SK-N-SH (cell line): ENCODE measurements at regions not wholly inside any gene's neighbourhood (a gene's known extent, or its start where the extent isn't known, plus 50 kb on each side); places are given as distances from the start of the nearest gene placed in this dataset.
"Not testable (repeated sequence)": the region's sequence is repeated elsewhere in the genome, so short reads cannot be mapped to it uniquely, and the experiment has no call there.

ENCODE experiments used
- CTCF ChIA-PET: fragments of 300-600, 350-600 bp; formaldehyde crosslinking; extraction: SDS; loops from one replicate; lab custom pipeline; 2021; lab: Yijun Ruan, JAX
- POLR2A ChIA-PET: fragments of 350-600 bp; sonication (Branson Sonifier 250); formaldehyde crosslinking; extraction: SDS; loops from one replicate; lab custom pipeline; 2020; ENCODE audit warnings: antibody characterized with exemption, inconsistent platforms; lab: Yijun Ruan, JAX
- DNase-seq: peaks from one replicate; pipeline ENCODE4 v3.0.0; 2012
- H2AFZ ChIP-seq: fragments of 200-600 bp; sonication (generic); 2 replicates; pipeline ENCODE4 v1.8.1; 2016; ENCODE audit warnings: antibody characterized with exemption, mild to moderate bottlenecking, low read depth
- H3F3A ChIP-seq: fragments of 200-600 bp; sonication (generic); replicated peaks from 2 replicates; pipeline ENCODE3; 2016; ENCODE audit warnings: antibody characterized with exemption, mild to moderate bottlenecking; ENCODE audit not compliant: insufficient read depth
- H3K27ac ChIP-seq, 2 experiments: fragments of 200-500 bp in 1 of 2; fragments of 200-600 bp in 1 of 2; sonication (Bioruptor generic) in 1 of 2; sonication (generic), shearing (Covaris generic) in 1 of 2; 2 replicates each; pipeline versions ENCODE4 v1.5.1 to v1.6.1; 2014 to 2016; ENCODE audit warnings: low read depth in 2 of 2, inconsistent platforms in 1 of 2, low read length in 1 of 2, mild to moderate bottlenecking in 1 of 2, mixed read lengths in 1 of 2
- H3K27me3 ChIP-seq: fragments of 200-600 bp; sonication (generic), shearing (Covaris generic); 2 replicates; pipeline ENCODE4 v1.6.1; 2016; ENCODE audit warnings: mixed run types; ENCODE audit not compliant: insufficient read depth
- H3K36me3 ChIP-seq, 2 experiments: fragments of 200-500 bp in 1 of 2; fragments of 200-600 bp in 1 of 2; sonication (Bioruptor generic) in 1 of 2; sonication (generic) in 1 of 2; replicated peaks in 1 of 2; 2 replicates each; pipeline versions ENCODE3 to v1.5.1; 2014 to 2016; ENCODE audit warnings: low read length in 1 of 2, mild to moderate bottlenecking in 1 of 2; ENCODE audit not compliant: insufficient read depth in 2 of 2, control insufficient read depth in 1 of 2
- H3K4me1 ChIP-seq, 2 experiments: fragments of 200-500 bp in 1 of 2; fragments of 200-600 bp in 1 of 2; sonication (Bioruptor generic) in 1 of 2; sonication (generic), shearing (Covaris generic) in 1 of 2; 2 replicates each; pipeline versions ENCODE4 v1.5.1 to v1.6.1; 2014 to 2016; ENCODE audit warnings: low read depth in 1 of 2, low read length in 1 of 2, mixed run types in 1 of 2; ENCODE audit not compliant: insufficient read depth in 2 of 2, control insufficient read depth in 1 of 2
- H3K4me2 ChIP-seq: fragments of 200-600 bp; sonication (generic), shearing (Covaris generic); 2 replicates; pipeline ENCODE4 v1.6.1; 2017; ENCODE audit warnings: mixed run types
- H3K4me3 ChIP-seq, 2 experiments: fragments of 200-500 bp in 1 of 2; fragments of 200-600 bp in 1 of 2; sonication (Bioruptor generic) in 1 of 2; sonication (generic), shearing (Covaris generic) in 1 of 2; 2 replicates each; pipeline versions ENCODE4 v1.5.1 to v1.8.1; 2014 to 2016; ENCODE audit warnings: low read depth in 2 of 2, inconsistent platforms in 1 of 2, low read length in 1 of 2, mild to moderate bottlenecking in 1 of 2, mixed read lengths in 1 of 2, moderate library complexity in 1 of 2
- H3K79me2 ChIP-seq: fragments of 200-600 bp; sonication (generic); 2 replicates; pipeline ENCODE4 v1.8.1; 2017; ENCODE audit warnings: mild to moderate bottlenecking; ENCODE audit not compliant: insufficient read depth
- H3K9ac ChIP-seq: fragments of 200-600 bp; sonication (generic); 2 replicates; pipeline ENCODE4 v1.6.1; 2017; ENCODE audit warnings: mixed run types
- H3K9me2 ChIP-seq: fragments of 200-600 bp; sonication (generic); 2 replicates; pipeline ENCODE4 v1.6.1; 2017; ENCODE audit warnings: mixed run types
- H3K9me3 ChIP-seq: fragments of 200-600 bp; sonication (generic); 2 replicates; pipeline ENCODE4 v1.6.1; 2017; ENCODE audit warnings: mixed run types, mild to moderate bottlenecking, moderate library complexity
- H4K20me1 ChIP-seq: fragments of 200-600 bp; sonication (generic); 2 replicates; pipeline ENCODE4 v1.6.1; 2017; ENCODE audit warnings: mild to moderate bottlenecking, mixed run types; ENCODE audit not compliant: insufficient read depth
- CHD2 ChIP-seq: fragments of 150-350 bp; IDR thresholded peaks from 2 replicates; pipeline ENCODE4 v1.6.1; 2018; ENCODE audit warnings: low read length; ENCODE audit not compliant: partially characterized antibody
- ELF1 ChIP-seq: IDR thresholded peaks from 2 replicates; pipeline ENCODE4 v1.4.0; 2012
- EZH2phosphoT487 ChIP-seq: fragments of 200-600 bp; sonication (generic); IDR thresholded peaks from 2 replicates; pipeline ENCODE4 v1.6.1; 2017; ENCODE audit warnings: low read depth, mixed run types, mild to moderate bottlenecking, antibody characterized with exemption, moderate library complexity, borderline replicate concordance
- FOXJ3 ChIP-seq: sonication (generic); formaldehyde crosslinking; IDR thresholded peaks from 2 replicates; pipeline ENCODE4 v1.5.1; 2020; ENCODE audit warnings: mild to moderate bottlenecking, missing genetic modification reagents
- JUND ChIP-seq: IDR thresholded peaks from 2 replicates; pipeline ENCODE4 v1.4.0; 2012
- MAX ChIP-seq: IDR thresholded peaks from 2 replicates; pipeline ENCODE4 v1.4.0; 2012; ENCODE audit warnings: low read depth
- MEF2A ChIP-seq: IDR thresholded peaks from 2 replicates; pipeline ENCODE4 v1.4.0; 2012; ENCODE audit warnings: low read depth, borderline replicate concordance
- MXI1 ChIP-seq: IDR thresholded peaks from 2 replicates; pipeline ENCODE4 v1.6.1; 2012; ENCODE audit warnings: mild to moderate bottlenecking, low read depth, low read length, improper control_type of control experiment
- NFIC ChIP-seq: IDR thresholded peaks from 2 replicates; pipeline ENCODE4 v1.4.0; 2012; ENCODE audit warnings: borderline replicate concordance
- NRF1 ChIP-seq: IDR thresholded peaks from 2 replicates; pipeline ENCODE4 v1.6.1; 2012; ENCODE audit warnings: low read depth, mild to moderate bottlenecking, low read length
- RAD21 ChIP-seq: IDR thresholded peaks from 2 replicates; pipeline ENCODE4 v1.6.1; 2012; ENCODE audit warnings: mild to moderate bottlenecking, low read length
- RXRA ChIP-seq: IDR thresholded peaks from 2 replicates; pipeline ENCODE4 v1.4.0; 2012; ENCODE audit warnings: low read depth, mild to moderate bottlenecking, borderline replicate concordance
- SMC3 ChIP-seq: IDR thresholded peaks from 2 replicates; pipeline ENCODE4 v1.6.1; 2012; ENCODE audit warnings: low read depth, low read length, improper control_type of control experiment
- YY1 ChIP-seq: IDR thresholded peaks from 2 replicates; pipeline ENCODE4 v1.4.0; 2012; ENCODE audit warnings: low read depth, mild to moderate bottlenecking
- WGBS: methylation state at CpG from one replicate; pipeline ENCODE4 v1.1.6; 2017; ENCODE audit warnings: low lambda C conversion rate; 5-methylcytosine and 5-hydroxymethylcytosine counted together
- TF ChIP-seq, protein P1 (sequence below): fragments of 200-600 bp; sonication (generic); IDR thresholded peaks from 2 replicates; pipeline ENCODE4 v1.6.1; 2017; ENCODE audit warnings: antibody characterized with exemption, mild to moderate bottlenecking, moderate library complexity
- TF ChIP-seq, protein P2 (sequence below): fragments of 150-350 bp; IDR thresholded peaks from 2 replicates; pipeline ENCODE4 v1.6.1; 2016; ENCODE audit warnings: mild to moderate bottlenecking, low read depth, low read length

- TF ChIP-seq, protein P1, sequence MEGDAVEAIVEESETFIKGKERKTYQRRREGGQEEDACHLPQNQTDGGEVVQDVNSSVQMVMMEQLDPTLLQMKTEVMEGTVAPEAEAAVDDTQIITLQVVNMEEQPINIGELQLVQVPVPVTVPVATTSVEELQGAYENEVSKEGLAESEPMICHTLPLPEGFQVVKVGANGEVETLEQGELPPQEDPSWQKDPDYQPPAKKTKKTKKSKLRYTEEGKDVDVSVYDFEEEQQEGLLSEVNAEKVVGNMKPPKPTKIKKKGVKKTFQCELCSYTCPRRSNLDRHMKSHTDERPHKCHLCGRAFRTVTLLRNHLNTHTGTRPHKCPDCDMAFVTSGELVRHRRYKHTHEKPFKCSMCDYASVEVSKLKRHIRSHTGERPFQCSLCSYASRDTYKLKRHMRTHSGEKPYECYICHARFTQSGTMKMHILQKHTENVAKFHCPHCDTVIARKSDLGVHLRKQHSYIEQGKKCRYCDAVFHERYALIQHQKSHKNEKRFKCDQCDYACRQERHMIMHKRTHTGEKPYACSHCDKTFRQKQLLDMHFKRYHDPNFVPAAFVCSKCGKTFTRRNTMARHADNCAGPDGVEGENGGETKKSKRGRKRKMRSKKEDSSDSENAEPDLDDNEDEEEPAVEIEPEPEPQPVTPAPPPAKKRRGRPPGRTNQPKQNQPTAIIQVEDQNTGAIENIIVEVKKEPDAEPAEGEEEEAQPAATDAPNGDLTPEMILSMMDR, result no peak
- TF ChIP-seq MAX (no peak), JUND (no peak), RAD21 (no peak), MEF2A (no peak), CHD2 (no peak), YY1 (no peak), SMC3 (no peak), NFIC (no peak), ELF1 (no peak), EZH2phosphoT487 (no peak)
- TF ChIP-seq, protein P2, sequence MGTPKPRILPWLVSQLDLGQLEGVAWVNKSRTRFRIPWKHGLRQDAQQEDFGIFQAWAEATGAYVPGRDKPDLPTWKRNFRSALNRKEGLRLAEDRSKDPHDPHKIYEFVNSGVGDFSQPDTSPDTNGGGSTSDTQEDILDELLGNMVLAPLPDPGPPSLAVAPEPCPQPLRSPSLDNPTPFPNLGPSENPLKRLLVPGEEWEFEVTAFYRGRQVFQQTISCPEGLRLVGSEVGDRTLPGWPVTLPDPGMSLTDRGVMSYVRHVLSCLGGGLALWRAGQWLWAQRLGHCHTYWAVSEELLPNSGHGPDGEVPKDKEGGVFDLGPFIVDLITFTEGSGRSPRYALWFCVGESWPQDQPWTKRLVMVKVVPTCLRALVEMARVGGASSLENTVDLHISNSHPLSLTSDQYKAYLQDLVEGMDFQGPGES, result no peak
Measured at GRCh38 chr4:69362351-69362750, 82.1 kb downstream of the UGT2B28 start (continued).

DNA sequence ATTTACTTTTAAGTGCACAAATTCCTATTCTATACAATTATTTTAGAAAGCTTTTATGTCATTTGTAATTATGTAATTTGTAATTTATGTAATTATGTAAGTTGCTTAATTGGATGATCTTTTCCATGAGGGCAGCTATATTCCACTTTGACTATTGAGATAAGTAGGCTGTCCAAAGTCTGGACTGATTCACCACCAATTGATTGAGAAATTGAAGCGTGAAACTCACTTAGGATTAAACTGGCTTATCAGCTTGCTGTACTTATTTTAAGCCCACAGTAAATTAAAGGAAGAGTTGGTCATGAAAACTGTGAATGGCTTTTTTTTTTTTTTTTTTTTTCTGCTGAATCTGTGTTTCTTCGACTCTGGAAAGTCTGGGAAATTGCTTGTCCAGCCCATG is 87.4 kb downstream of the UGT2B28 start:
- H3K9ac ChIP-seq, H3K9me2 ChIP-seq, H3K27ac ChIP-seq, H2AFZ ChIP-seq, H3K4me2 ChIP-seq, DNase-seq, POLR2A ChIA-PET, H3K27me3 ChIP-seq, H3K9me3 ChIP-seq, H3K4me3 ChIP-seq, H3F3A ChIP-seq, H3K36me3 ChIP-seq, H3K79me2 ChIP-seq, H3K4me1 ChIP-seq, H4K20me1 ChIP-seq, CTCF ChIA-PET: not testable (repeated sequence)
- WGBS, result 0% methylated on average over 2 of the region's 2 CpGs

DNA sequence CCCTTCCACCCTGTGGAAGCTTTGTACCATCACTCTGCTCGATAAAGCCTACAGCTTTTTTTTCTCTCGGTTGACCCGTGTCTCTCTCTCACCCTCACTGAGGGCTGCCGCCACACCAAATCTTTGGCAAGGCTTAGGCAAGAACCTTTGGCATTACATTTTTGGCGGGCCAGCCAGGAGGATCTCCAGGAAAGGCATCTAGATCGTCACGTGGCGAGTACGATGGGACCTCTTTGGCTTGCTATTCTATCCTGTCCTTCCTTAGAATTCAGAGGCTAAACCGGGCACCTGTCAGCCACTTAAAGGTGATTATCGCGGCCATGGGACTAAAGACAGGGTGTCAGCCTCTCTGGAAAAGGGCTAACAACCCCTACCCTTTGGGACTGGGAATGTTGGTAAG is 96.2 kb downstream of the UGT2B28 start:
- Histone ChIP-seq H3K4me2 (peak overlapping the region; percentile 44; the same call in 1 of the 2 replicates), H3F3A (no peaks in the 10 kb centered on the region), H3K4me3 (peak overlapping the region in 1 of 2 experiments; percentile 6; a peak in 2 of 4 replicates), H3K27ac (no peak overlapping the region), H4K20me1 (no peaks in the 10 kb centered on the region), H2AFZ (no peak overlapping the region; the same call in 1 of the 2 replicates), H3K9me3 (no peaks in the 10 kb centered on the region), H3K4me1 (no peaks in the 10 kb centered on the region), H3K9ac (no peak overlapping the region), H3K9me2 (no peaks in the 10 kb centered on the region), H3K27me3 (no peaks in the 10 kb centered on the region; the same call in 1 of the 2 replicates), H3K36me3 (no peaks in the 10 kb centered on the region), H3K79me2 (no peaks in the 10 kb centered on the region)
- CTCF ChIA-PET, result no interaction called here
- WGBS, result 8% methylated on average over 12 of the region's 12 CpGs
- no peak for DNase-seq
- TF ChIP-seq NFIC (no peak), FOXJ3 (CRISPR knock-in tag) (no peak), MXI1 (no peak), MAX (no peak), NRF1 (no peak), RXRA (no peak), JUND (no peak)
- TF ChIP-seq, protein P1, result no peak
- POLR2A ChIA-PET, result no interaction called here
